Right atrium auricular region (tissue), 2 donors: ENCODE measurements at regions not wholly inside any gene's neighbourhood (a gene's known extent, or its start where the extent isn't known, plus 50 kb on each side); places are given as distances from the start of the nearest gene placed in this dataset.

ENCODE experiments used
- DNase-seq: peaks from one replicate; pipeline ENCODE4 v3.0.0-alpha.2; 2019; ENCODE audit warnings: low spot score
- H3K27ac ChIP-seq, 2 donors: fragments of 200-600 bp; sonication (generic); 1 replicate in 1 of 2; 2 replicates in 1 of 2; pipeline ENCODE4 v1.5.1; 2016 to 2019
- H3K27me3 ChIP-seq, 2 donors: fragments of 200-600 bp; sonication (generic); one replicate each; pipeline versions ENCODE4 v1.5.1 to v1.6.0; 2017 to 2019
- H3K36me3 ChIP-seq: fragments of 200-600 bp; sonication (generic); one replicate; pipeline ENCODE4 v1.5.1; 2016
- H3K4me1 ChIP-seq, 2 donors: fragments of 200-600 bp; sonication (generic); one replicate each; pipeline versions ENCODE4 v1.5.1 to v1.6.0; 2017 to 2019
- H3K4me3 ChIP-seq, 2 donors: fragments of 200-600 bp; sonication (generic); 1 replicate in 1 of 2; 2 replicates in 1 of 2; pipeline ENCODE4 v1.5.1; 2017 to 2019; ENCODE audit warnings: mild to moderate bottlenecking in 1 of 2, moderate library complexity in 1 of 2
- H3K9me3 ChIP-seq, 2 donors: fragments of 200-600 bp; sonication (generic); one replicate each; pipeline ENCODE4 v1.5.1; 2019
- CTCF ChIP-seq, 2 donors: fragments of 200-600 bp; sonication (generic); IDR thresholded peaks; one replicate each; pipeline ENCODE4 v1.5.1; 2019; ENCODE audit warnings: antibody characterized with exemption in 2 of 2

DNA sequence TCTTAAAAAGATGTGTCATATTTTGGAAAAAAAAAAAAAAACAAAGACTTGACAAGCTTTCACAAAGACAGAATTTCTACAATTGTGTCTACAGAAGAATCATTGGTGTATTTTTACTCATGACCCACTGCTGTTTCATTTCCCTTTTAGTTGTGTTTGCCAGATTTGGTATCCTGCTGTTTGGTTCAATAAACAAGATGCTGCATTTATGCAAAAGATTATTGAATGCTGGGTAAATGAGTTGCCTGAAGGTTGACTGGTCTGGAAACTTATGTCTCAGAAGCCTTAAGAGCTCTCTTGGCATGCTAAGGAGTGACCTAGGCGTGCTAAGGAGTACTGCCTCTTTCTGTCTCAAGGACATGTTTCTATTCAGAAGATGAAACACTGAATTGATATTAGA lies 64.9 kb upstream of the NPY2R start:
- Histone ChIP-seq H3K36me3 (no peaks in the 10 kb centered on the region), H3K4me3 (no peak overlapping the region), H3K27ac (no peak overlapping the region), H3K9me3 (no peaks in the 10 kb centered on the region), H3K4me1 (no peaks in the 10 kb centered on the region), H3K27me3 (no peaks in the 10 kb centered on the region)
- no peak for DNase-seq
- no peak for TF ChIP-seq CTCF (IDR thresholded peaks at IDR 0.05)
